ENCODE measurements at regions not wholly inside any gene's neighbourhood (a gene's known extent, or its start where the extent isn't known, plus 50 kb on each side); places are given as distances from the start of the nearest gene placed in this dataset.

Small RNA genes in the stretch of these regions (small RNA-seq; reads per million reads assigned to genes)
- 0 reads per million in 4 donors for gene RNU6-462P
